ENCODE measurements at regions not wholly inside any gene's neighbourhood (a gene's known extent, or its start where the extent isn't known, plus 50 kb on each side); places are given as distances from the start of the nearest gene placed in this dataset.

DNA sequence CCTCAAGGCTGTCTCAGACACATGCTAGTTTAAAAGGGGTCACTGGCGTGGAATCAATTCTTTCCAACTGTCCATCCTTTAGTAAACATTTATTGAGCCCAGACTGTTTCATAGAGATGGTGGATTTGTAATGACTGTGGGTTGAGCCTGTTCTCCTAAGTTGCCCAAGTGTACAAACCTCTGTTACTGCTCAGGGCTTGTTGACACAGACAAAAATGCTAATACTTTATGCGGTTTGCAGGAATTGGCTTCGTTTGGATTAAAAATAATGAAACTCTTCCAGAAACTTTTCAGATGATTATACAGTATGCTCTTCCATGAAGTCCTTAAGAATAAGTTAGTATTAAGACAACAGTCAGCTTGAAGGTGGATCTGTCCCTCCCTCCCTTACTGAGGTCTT, 83.6 kb upstream of the MGAT5 start (continued):
- no peak for TF ChIP-seq EP300 (IDR thresholded peaks at IDR 0.05; ENCODE audit: borderline replicate concordance in 1 of 2, low read depth in 1 of 2, low read length in 1 of 2)

DNA sequence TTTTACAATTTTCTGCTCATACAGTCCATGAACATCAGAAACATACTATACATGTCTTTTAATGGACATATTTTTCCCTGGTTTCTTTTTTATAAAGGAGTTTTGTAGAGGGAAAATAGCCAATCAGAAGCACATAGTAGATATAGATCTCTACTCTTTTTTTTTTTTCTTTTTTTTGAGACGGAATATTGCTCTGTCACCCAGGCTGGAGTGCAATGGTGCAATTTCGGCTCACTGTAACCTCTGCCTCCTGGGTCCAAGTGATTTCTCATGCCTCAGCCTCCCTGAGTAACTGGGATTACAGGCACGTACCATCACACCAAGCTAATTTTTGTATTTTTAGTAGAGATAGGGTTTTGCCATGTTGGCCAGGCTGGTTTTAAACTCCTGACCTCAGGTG, 83.2 kb upstream of the MGAT5 start:
- no peak overlapping the region for H3K9ac ChIP-seq
- H3K9me2 ChIP-seq, result no peaks in the 10 kb centered on the region
- H3K27ac ChIP-seq (ENCODE audit: low read depth in 2 of 2, low read length in 1 of 2), result no peak overlapping the region
- peaks cover 2 to 19% of the 10 kb centered on the region in 2 experiments; a peak in 3 of 4 replicates for H3K4me1 ChIP-seq (ENCODE audit: control insufficient read depth in 1 of 2, insufficient read depth in 2 of 2, low read depth in 1 of 2, low read length in 1 of 2)
- POLR2A ChIA-PET, result no interaction called here
- no peaks in the 10 kb centered on the region for H3K9me3 ChIP-seq
- H4K20me1 ChIP-seq (ENCODE audit: insufficient read depth), result no peaks in the 10 kb centered on the region
- H3K36me3 ChIP-seq (replicated peaks in 1 of 2; ENCODE audit: control insufficient read depth in 1 of 2, insufficient read depth in 2 of 2, low read length in 1 of 2), result no peaks in the 10 kb centered on the region
- peaks cover 12% of the 10 kb centered on the region; the same call in 1 of the 2 replicates for H3K79me2 ChIP-seq (ENCODE audit: insufficient read depth)
- no peak overlapping the region for H3K4me2 ChIP-seq
- TF ChIP-seq YY1 (IDR thresholded peaks at IDR 0.05; ENCODE audit: low read depth), result no peak
- no peak for TF ChIP-seq CTCF (IDR thresholded peaks at IDR 0.05)
- TF ChIP-seq, protein P1, sequence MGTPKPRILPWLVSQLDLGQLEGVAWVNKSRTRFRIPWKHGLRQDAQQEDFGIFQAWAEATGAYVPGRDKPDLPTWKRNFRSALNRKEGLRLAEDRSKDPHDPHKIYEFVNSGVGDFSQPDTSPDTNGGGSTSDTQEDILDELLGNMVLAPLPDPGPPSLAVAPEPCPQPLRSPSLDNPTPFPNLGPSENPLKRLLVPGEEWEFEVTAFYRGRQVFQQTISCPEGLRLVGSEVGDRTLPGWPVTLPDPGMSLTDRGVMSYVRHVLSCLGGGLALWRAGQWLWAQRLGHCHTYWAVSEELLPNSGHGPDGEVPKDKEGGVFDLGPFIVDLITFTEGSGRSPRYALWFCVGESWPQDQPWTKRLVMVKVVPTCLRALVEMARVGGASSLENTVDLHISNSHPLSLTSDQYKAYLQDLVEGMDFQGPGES (IDR thresholded peaks at IDR 0.05; ENCODE audit: low read depth, low read length), result no peak
- TF ChIP-seq NRF1 (IDR thresholded peaks at IDR 0.05; ENCODE audit: low read depth, low read length), result no peak
- TF ChIP-seq SIN3A (IDR thresholded peaks at IDR 0.05; ENCODE audit: borderline replicate concordance, low read depth, low read length), result no peak
- TF ChIP-seq RFX5 (IDR thresholded peaks at IDR 0.05; ENCODE audit: low read length), result no peak
- TF ChIP-seq JUND (IDR thresholded peaks at IDR 0.05), result no peak
- no peak for TF ChIP-seq RCOR1 (IDR thresholded peaks at IDR 0.05; ENCODE audit: low read length)
- TF ChIP-seq NFIC (IDR thresholded peaks at IDR 0.05; ENCODE audit: borderline replicate concordance), result no peak
- no peak for TF ChIP-seq FOXM1 (IDR thresholded peaks at IDR 0.05; ENCODE audit: low read depth)
- H2AFZ ChIP-seq (ENCODE audit: low read depth), result no peak overlapping the region
- no peak for DNase-seq
- no peak overlapping the region for H3K4me3 ChIP-seq (ENCODE audit: low read depth in 2 of 2, low read length in 1 of 2)
- H3K27me3 ChIP-seq (ENCODE audit: insufficient read depth), result no peaks in the 10 kb centered on the region
- CTCF ChIA-PET, result no interaction called here
- H3F3A ChIP-seq (replicated peaks; ENCODE audit: insufficient read depth), result no peaks in the 10 kb centered on the region
- 95% methylated on average over 3 of the region's 3 CpGs for WGBS (ENCODE audit: low lambda C conversion rate)

DNA sequence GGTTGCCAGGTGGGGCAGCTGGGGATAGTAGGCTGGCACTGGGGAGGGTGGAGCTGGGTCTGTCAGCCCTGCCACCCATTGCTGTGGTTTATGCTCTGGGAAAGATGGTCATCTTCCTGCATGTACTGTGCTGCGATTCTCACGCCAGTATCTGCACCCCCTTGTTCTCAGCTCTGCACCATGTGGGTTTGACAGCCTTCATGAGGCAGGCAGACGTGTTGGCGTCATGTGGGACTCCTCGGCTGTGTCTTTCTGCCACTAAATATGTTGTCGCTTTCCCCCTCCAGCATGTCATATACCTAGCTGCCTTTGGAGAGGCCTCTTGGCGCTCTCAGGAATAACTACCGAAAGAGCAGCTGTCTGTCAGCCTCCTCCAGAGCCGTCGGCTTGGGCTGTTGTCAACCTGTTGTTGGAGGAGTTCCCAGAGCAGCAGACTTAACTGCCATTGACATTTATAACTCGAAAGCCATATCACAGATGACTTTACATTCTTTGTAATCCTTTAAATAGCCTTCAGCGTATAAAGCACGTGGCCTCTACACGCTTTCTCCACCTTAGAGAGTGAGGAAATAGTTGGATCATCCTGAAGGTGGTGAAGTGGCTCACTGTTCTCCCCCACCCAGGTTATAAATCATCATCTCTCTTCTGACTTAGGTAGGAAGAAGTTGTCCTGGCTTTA, 80.4 kb upstream of the MGAT5 start:
- H3F3A ChIP-seq (replicated peaks; ENCODE audit: insufficient read depth), result peaks cover 21% of the 10 kb centered on the region
- no peaks in the 10 kb centered on the region for H3K9me2 ChIP-seq
- H3K4me3 ChIP-seq (ENCODE audit: low read depth in 2 of 2, low read length in 1 of 2), result no peak overlapping the region
- no peaks in the 10 kb centered on the region for H4K20me1 ChIP-seq (ENCODE audit: insufficient read depth)
- H3K79me2 ChIP-seq (ENCODE audit: insufficient read depth), result peaks cover 10% of the 10 kb centered on the region; the same call in 1 of the 2 replicates
- WGBS (ENCODE audit: low lambda C conversion rate), result 94% methylated on average over 14 of the region's 14 CpGs
- no peak overlapping the region for H3K9ac ChIP-seq
- TF ChIP-seq GABPA (IDR thresholded peaks at IDR 0.05; ENCODE audit: low read depth) (no peak), SMC3 (IDR thresholded peaks at IDR 0.05; ENCODE audit: low read depth, low read length) (no peak), MXI1 (IDR thresholded peaks at IDR 0.05; ENCODE audit: low read depth, low read length) (no peak), NRF1 (IDR thresholded peaks at IDR 0.05; ENCODE audit: low read depth, low read length) (no peak), MEF2A (IDR thresholded peaks at IDR 0.05; ENCODE audit: borderline replicate concordance, low read depth) (no peak), CTCF (IDR thresholded peaks at IDR 0.05) (no peak), NFIC (IDR thresholded peaks at IDR 0.05; ENCODE audit: borderline replicate concordance) (no peak), ZBTB33 (IDR thresholded peaks at IDR 0.05; ENCODE audit: borderline replicate concordance, low read depth) (no peak), USF1 (IDR thresholded peaks at IDR 0.05; ENCODE audit: borderline replicate concordance, low read depth) (no peak)
- no peak overlapping the region for H2AFZ ChIP-seq (ENCODE audit: low read depth)
- DNase-seq, result no peak
- H3K36me3 ChIP-seq (replicated peaks in 1 of 2; ENCODE audit: control insufficient read depth in 1 of 2, insufficient read depth in 2 of 2, low read length in 1 of 2), result no peaks in the 10 kb centered on the region
- ChIA-PET CTCF (interaction anchor here (1.1 to 1.7 kb wide), 2 partner anchors 12 to 286 kb away, joined by 3 to 5 read pairs; no protein-coding TSS in a partner anchor), POLR2A (no interaction called here)
- no peaks in the 10 kb centered on the region for H3K9me3 ChIP-seq
- H3K27me3 ChIP-seq (ENCODE audit: insufficient read depth), result no peaks in the 10 kb centered on the region
- peaks cover 25 to 35% of the 10 kb centered on the region in 2 experiments; a peak in 3 of 4 replicates for H3K4me1 ChIP-seq (ENCODE audit: control insufficient read depth in 1 of 2, insufficient read depth in 2 of 2, low read depth in 1 of 2, low read length in 1 of 2)
- no peak overlapping the region for H3K4me2 ChIP-seq
- H3K27ac ChIP-seq (ENCODE audit: low read depth in 2 of 2, low read length in 1 of 2), result no peak overlapping the region
